ENCODE measurements at regions not wholly inside any gene's neighbourhood (a gene's known extent, or its start where the extent isn't known, plus 50 kb on each side); places are given as distances from the start of the nearest gene placed in this dataset.

GRCh38 chrX:69103539-69103938 lies 61.7 kb downstream of the PJA1 start:
- no peak overlapping the region for H2AFZ ChIP-seq (ENCODE audit: low read length)
- H3K36me3 ChIP-seq (replicated peaks; ENCODE audit: insufficient read depth, low read length) = no peaks in the 10 kb centered on the region
- no peaks in the 10 kb centered on the region for H3K9me2 ChIP-seq (replicated peaks; ENCODE audit: insufficient read depth, low read length)
- no peaks in the 10 kb centered on the region for H3K27me3 ChIP-seq (replicated peaks; ENCODE audit: insufficient read depth, low read length)
- H3K4me3 ChIP-seq (ENCODE audit: low read length) = no peak overlapping the region
- no peaks in the 10 kb centered on the region for H3K79me2 ChIP-seq (ENCODE audit: low read length)
- H4K20me1 ChIP-seq (ENCODE audit: insufficient read depth, low read length) = no peaks in the 10 kb centered on the region
- no peak overlapping the region for H3K27ac ChIP-seq (ENCODE audit: low read length)
- no peak overlapping the region for H3K9ac ChIP-seq (ENCODE audit: low read length)
- TF ChIP-seq EZH2 (optimal IDR thresholded peaks at IDR 0.05; ENCODE audit: low read depth, low read length) (no peak), EZH2phosphoT487 (IDR thresholded peaks at IDR 0.05; ENCODE audit: low read length) (no peak)
- TF ChIP-seq, protein P1, sequence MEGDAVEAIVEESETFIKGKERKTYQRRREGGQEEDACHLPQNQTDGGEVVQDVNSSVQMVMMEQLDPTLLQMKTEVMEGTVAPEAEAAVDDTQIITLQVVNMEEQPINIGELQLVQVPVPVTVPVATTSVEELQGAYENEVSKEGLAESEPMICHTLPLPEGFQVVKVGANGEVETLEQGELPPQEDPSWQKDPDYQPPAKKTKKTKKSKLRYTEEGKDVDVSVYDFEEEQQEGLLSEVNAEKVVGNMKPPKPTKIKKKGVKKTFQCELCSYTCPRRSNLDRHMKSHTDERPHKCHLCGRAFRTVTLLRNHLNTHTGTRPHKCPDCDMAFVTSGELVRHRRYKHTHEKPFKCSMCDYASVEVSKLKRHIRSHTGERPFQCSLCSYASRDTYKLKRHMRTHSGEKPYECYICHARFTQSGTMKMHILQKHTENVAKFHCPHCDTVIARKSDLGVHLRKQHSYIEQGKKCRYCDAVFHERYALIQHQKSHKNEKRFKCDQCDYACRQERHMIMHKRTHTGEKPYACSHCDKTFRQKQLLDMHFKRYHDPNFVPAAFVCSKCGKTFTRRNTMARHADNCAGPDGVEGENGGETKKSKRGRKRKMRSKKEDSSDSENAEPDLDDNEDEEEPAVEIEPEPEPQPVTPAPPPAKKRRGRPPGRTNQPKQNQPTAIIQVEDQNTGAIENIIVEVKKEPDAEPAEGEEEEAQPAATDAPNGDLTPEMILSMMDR (IDR thresholded peaks at IDR 0.05; ENCODE audit: low read length) = no peak
- no peaks in the 10 kb centered on the region for H3K4me1 ChIP-seq (ENCODE audit: low read length)
- no peaks in the 10 kb centered on the region for H3F3A ChIP-seq (ENCODE audit: insufficient read depth, low read length)
- DNase-seq = no peak
- no peak overlapping the region for H3K4me2 ChIP-seq (ENCODE audit: low read depth, low read length)
- no peaks in the 10 kb centered on the region for H3K9me3 ChIP-seq (replicated peaks; ENCODE audit: insufficient read depth, low read length)

- H3K27ac ChIP-seq (ENCODE audit: low read length) = no peak overlapping the region
- H3K9ac ChIP-seq (ENCODE audit: low read length) = no peak overlapping the region
- no peaks in the 10 kb centered on the region for H3K36me3 ChIP-seq (replicated peaks; ENCODE audit: insufficient read depth, low read length)
- no peak overlapping the region for H2AFZ ChIP-seq (ENCODE audit: low read length)
- H3K4me3 ChIP-seq (ENCODE audit: low read length) = no peak overlapping the region
- no peak overlapping the region for H3K4me2 ChIP-seq (ENCODE audit: low read depth, low read length)
- no peaks in the 10 kb centered on the region for H3K27me3 ChIP-seq (replicated peaks; ENCODE audit: insufficient read depth, low read length)
- H3F3A ChIP-seq (ENCODE audit: insufficient read depth, low read length) = no peaks in the 10 kb centered on the region
- TF ChIP-seq, protein P1 (IDR thresholded peaks at IDR 0.05; ENCODE audit: low read length) = no peak
- TF ChIP-seq EZH2 (optimal IDR thresholded peaks at IDR 0.05; ENCODE audit: low read depth, low read length) (no peak), EZH2phosphoT487 (IDR thresholded peaks at IDR 0.05; ENCODE audit: low read length) (no peak)
- H4K20me1 ChIP-seq (ENCODE audit: insufficient read depth, low read length) = no peaks in the 10 kb centered on the region
- no peaks in the 10 kb centered on the region for H3K79me2 ChIP-seq (ENCODE audit: low read length)
- no peaks in the 10 kb centered on the region for H3K9me2 ChIP-seq (replicated peaks; ENCODE audit: insufficient read depth, low read length)
- H3K9me3 ChIP-seq (replicated peaks; ENCODE audit: insufficient read depth, low read length) = no peaks in the 10 kb centered on the region
- H3K4me1 ChIP-seq (ENCODE audit: low read length) = no peaks in the 10 kb centered on the region
- no peak for DNase-seq
Observed at GRCh38 chrX:69102612-69103194, 62.5 kb downstream of the PJA1 start.

DNA sequence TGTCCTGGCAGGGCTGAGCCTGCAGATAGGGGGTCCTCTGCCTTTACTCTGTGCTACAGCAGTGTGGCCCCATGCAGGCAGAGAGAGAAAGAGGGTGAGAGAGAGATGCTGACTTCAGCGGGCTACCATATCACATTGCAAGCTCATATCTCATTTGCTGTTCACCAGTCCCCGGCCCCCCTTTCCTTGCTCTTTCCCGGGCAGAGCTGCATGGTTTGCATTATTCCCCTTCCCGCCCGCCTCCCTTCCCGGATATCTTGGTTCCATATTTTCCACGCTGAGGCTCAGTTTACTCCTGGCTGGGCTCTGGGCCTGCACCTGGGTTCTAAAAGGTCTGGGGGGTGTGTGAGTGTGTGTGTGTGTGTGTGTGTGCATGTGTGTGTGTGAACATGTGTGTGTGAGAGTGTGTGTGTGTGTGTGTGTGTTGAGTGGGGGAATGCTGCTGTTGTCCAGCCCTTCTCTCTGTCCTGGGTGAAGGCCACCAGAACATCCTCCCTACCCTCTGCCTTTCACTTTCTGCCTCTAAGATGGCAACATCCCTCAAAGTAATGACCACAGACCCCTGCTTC lies 63.5 kb downstream of the PJA1 start:
- Histone ChIP-seq H4K20me1 (ENCODE audit: insufficient read depth, low read length) (no peaks in the 10 kb centered on the region), H3K4me3 (ENCODE audit: low read length) (no peak overlapping the region), H3K79me2 (ENCODE audit: low read length) (no peaks in the 10 kb centered on the region), H3K36me3 (replicated peaks; ENCODE audit: insufficient read depth, low read length) (no peaks in the 10 kb centered on the region), H3K9me3 (replicated peaks; ENCODE audit: insufficient read depth, low read length) (no peaks in the 10 kb centered on the region), H3K27ac (ENCODE audit: low read length) (no peak overlapping the region), H3K9me2 (replicated peaks; ENCODE audit: insufficient read depth, low read length) (no peaks in the 10 kb centered on the region), H3K27me3 (replicated peaks; ENCODE audit: insufficient read depth, low read length) (no peaks in the 10 kb centered on the region), H3F3A (ENCODE audit: insufficient read depth, low read length) (no peaks in the 10 kb centered on the region), H3K4me2 (ENCODE audit: low read depth, low read length) (no peak overlapping the region), H3K9ac (ENCODE audit: low read length) (no peak overlapping the region), H2AFZ (ENCODE audit: low read length) (no peak overlapping the region), H3K4me1 (ENCODE audit: low read length) (no peaks in the 10 kb centered on the region)
- TF ChIP-seq EZH2 (optimal IDR thresholded peaks at IDR 0.05; ENCODE audit: low read depth, low read length) (no peak), EZH2phosphoT487 (IDR thresholded peaks at IDR 0.05; ENCODE audit: low read length) (no peak)
- TF ChIP-seq, protein P1 (IDR thresholded peaks at IDR 0.05; ENCODE audit: low read length) = no peak
- DNase-seq = no peak

All from MM.1S (cell line).